ENCODE measurements at regions not wholly inside any gene's neighbourhood (a gene's known extent, or its start where the extent isn't known, plus 50 kb on each side); places are given as distances from the start of the nearest gene placed in this dataset.
A peak's percentile ranks its signal among the peaks of the same experiment; 100 is the strongest.

- DNase-seq (ENCODE audit: low read depth in 1 of 2, low spot score in 2 of 2), result no peak
- Histone ChIP-seq H2AFZ (ENCODE audit: low read length) (no peak overlapping the region), H3K23me2 (ENCODE audit: low read depth, low read length) (peaks cover 2% of the 10 kb centered on the region; the same call in 1 of the 2 replicates), H3K14ac (ENCODE audit: insufficient read length) (no peak overlapping the region), H2BK15ac (ENCODE audit: low read length) (no peak overlapping the region), H3K4me3 (ENCODE audit: extremely low read depth in 1 of 4, insufficient read depth in 2 of 4, low read depth in 3 of 4, low read length in 4 of 4) (no peak overlapping the region), H3K56ac (replicated peaks; ENCODE audit: insufficient read length, low read depth, low read length) (no peak overlapping the region), H3K4ac (replicated peaks; ENCODE audit: insufficient read length, low read depth, low read length) (no peak overlapping the region), H3K79me2 (ENCODE audit: control insufficient read depth in 1 of 2, insufficient read depth in 2 of 2, low read length in 2 of 2) (no peaks in the 10 kb centered on the region), H3K9ac (replicated peaks in 1 of 4; ENCODE audit: extremely low read depth in 1 of 4, low read depth in 3 of 4, low read length in 3 of 4) (no peak overlapping the region), H2BK20ac (ENCODE audit: low read length) (no peak overlapping the region), H3K9me3 (ENCODE audit: insufficient read depth in 2 of 2, low read depth in 1 of 2, low read length in 1 of 2) (peaks cover 3% of the 10 kb centered on the region in 2 experiments; a peak in 2 of 4 replicates), H3K18ac (ENCODE audit: extremely low read depth, low read length) (no peak overlapping the region), H3K27me3 (replicated peaks in 1 of 4; ENCODE audit: control insufficient read depth in 3 of 4, extremely low read depth in 1 of 4, insufficient read depth in 3 of 4, low read length in 3 of 4) (no peaks in the 10 kb centered on the region), H2BK120ac (replicated peaks; ENCODE audit: low read depth, low read length) (no peak overlapping the region), H3K79me1 (ENCODE audit: low read depth, low read length) (no peaks in the 10 kb centered on the region), H4K20me1 (replicated peaks in 1 of 2; ENCODE audit: control insufficient read depth in 1 of 2, insufficient read depth in 2 of 2, low read length in 2 of 2) (no peaks in the 10 kb centered on the region), H3K27ac (ENCODE audit: low read depth, low read length) (no peak overlapping the region), H4K91ac (replicated peaks; ENCODE audit: insufficient read length, low read length) (no peak overlapping the region), H3K23ac (ENCODE audit: insufficient read length) (no peak overlapping the region), H3K4me2 (ENCODE audit: insufficient read depth in 1 of 2, low read depth in 2 of 2, low read length in 2 of 2) (no peak overlapping the region), H2AK5ac (ENCODE audit: low read depth, low read length) (no peak overlapping the region), H2BK5ac (ENCODE audit: low read depth, low read length) (no peak overlapping the region), H4K5ac (ENCODE audit: insufficient read length, low read depth, low read length) (no peak overlapping the region), H3K36me3 (ENCODE audit: control insufficient read depth in 2 of 4, insufficient read depth in 4 of 4, low read length in 3 of 4) (no peaks in the 10 kb centered on the region), H3K4me1 (replicated peaks in 1 of 4; ENCODE audit: control insufficient read depth in 3 of 4, insufficient read depth in 4 of 4, low read length in 3 of 4) (no peaks in the 10 kb centered on the region), H4K8ac (ENCODE audit: extremely low read depth, insufficient read depth, low read length) (no peak overlapping the region), H2BK12ac (ENCODE audit: low read depth, low read length) (no peak overlapping the region)
- no peak for FAIRE-seq
- WGBS, 2 experiments (ENCODE audit: extremely low coverage in 1 of 2, insufficient coverage in 1 of 2, insufficient read length in 1 of 2, insufficient replicate concordance in 2 of 2, low coverage in 1 of 2, low lambda C conversion rate in 2 of 2, missing lambda C conversion rate in 1 of 2), result 86% methylated on average over 6 of the region's 9 CpGs; no CpG with 5 or more reads in 1 of the 2 experiments
- CTCF ChIA-PET (ENCODE audit: partially characterized antibody), result no interaction called here
- POLR2A ChIA-PET (ENCODE audit: partially characterized antibody), result no interaction called here
- no peak for TF ChIP-seq YY1 (IDR thresholded peaks at IDR 0.05; ENCODE audit: low read depth, low read length)
- peak; percentile 94 for TF ChIP-seq ASH2L (IDR thresholded peaks at IDR 0.05; ENCODE audit: low read length)
Measured at GRCh38 chr5:6006838-6007314, 371.5 kb downstream of the MED10 start.

Measured in H1 (cell line).